Vagina (tissue), 2 donors: ENCODE measurements at regions not wholly inside any gene's neighbourhood (a gene's known extent, or its start where the extent isn't known, plus 50 kb on each side); places are given as distances from the start of the nearest gene placed in this dataset.

Experiments used
- DNase-seq, 2 donors: peaks; one replicate each; pipeline ENCODE4 v3.0.0-alpha.2; 2017; ENCODE audit errors: extremely low spot score in 2 of 2
- H3K27ac ChIP-seq: fragments of 200-600 bp; sonication (generic); one replicate; pipeline ENCODE4 v1.5.1; 2019
- H3K27me3 ChIP-seq: fragments of 200-600 bp; sonication (generic); one replicate; pipeline ENCODE4 v1.5.1; 2019
- H3K36me3 ChIP-seq, 2 donors: fragments of 200-600 bp; sonication (generic); one replicate each; pipeline ENCODE4 v1.5.1; 2017 to 2019
- H3K4me1 ChIP-seq: fragments of 200-600 bp; sonication (generic); one replicate; pipeline ENCODE4 v1.5.1; 2019
- H3K4me3 ChIP-seq, 2 donors: fragments of 200-600 bp; sonication (generic); 1 replicate in 1 of 2; 2 replicates in 1 of 2; pipeline ENCODE4 v1.5.1; 2016 to 2019
- H3K9me3 ChIP-seq: fragments of 200-600 bp; sonication (generic); one replicate; pipeline ENCODE4 v1.5.1; 2019
- POLR2A ChIP-seq, 2 donors: fragments of 450-650 bp; IDR thresholded peaks; one replicate each; pipeline ENCODE4 v1.6.1; 2017; ENCODE audit warnings: antibody characterized with exemption in 2 of 2, mild to moderate bottlenecking in 2 of 2, moderate library complexity in 2 of 2
- POLR2AphosphoS5 ChIP-seq, 2 donors: sonication (generic); formaldehyde crosslinking; IDR thresholded peaks; one replicate each; pipeline ENCODE4 v1.9.0; 2017; ENCODE audit warnings: antibody characterized with exemption in 2 of 2, mild to moderate bottlenecking in 2 of 2, low read depth in 1 of 2; ENCODE audit not compliant: insufficient read depth in 1 of 2
- intact Hi-C: fragments of 100-400 bp; cut with DNase I; formaldehyde crosslinking; loops from one replicate; pipeline ENCODE4 v1.15.1; 2023
- TF ChIP-seq, protein P1 (sequence below), 3 experiments: fragments of 450-650 bp in 2 of 3; fragments of 200-600 bp in 1 of 3; sonication (generic) in 1 of 3; IDR thresholded peaks; one replicate each; pipeline ENCODE4 v1.5.1; 2017 to 2019; ENCODE audit warnings: antibody characterized with exemption in 3 of 3, mild to moderate bottlenecking in 2 of 3, moderate library complexity in 2 of 3

DNA sequence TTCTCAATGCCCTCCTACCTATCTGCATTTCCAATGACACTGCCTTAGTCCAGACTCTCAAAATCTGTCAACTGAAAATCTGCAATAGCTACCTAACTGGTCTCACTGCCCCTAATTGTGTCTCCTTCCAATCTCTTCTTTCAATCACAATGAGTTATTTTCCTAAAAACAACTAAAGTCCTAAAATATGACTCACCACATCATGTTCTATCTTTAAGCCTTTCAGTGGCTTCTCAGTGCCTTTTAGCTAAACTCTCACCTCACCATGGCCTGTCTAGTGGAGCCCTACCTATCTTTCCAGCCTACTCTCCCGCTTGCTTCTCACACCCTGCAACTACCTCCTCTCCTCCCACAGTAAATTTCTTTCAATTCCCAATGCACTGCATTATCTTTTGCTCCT lies 220.9 kb upstream of the PKDCC start:
- TF ChIP-seq POLR2AphosphoS5 (IDR thresholded peaks at IDR 0.05; ENCODE audit: insufficient read depth in 1 of 2, low read depth in 1 of 2), result no peak
- TF ChIP-seq POLR2A (IDR thresholded peaks at IDR 0.05), result no peak
- TF ChIP-seq, protein P1, sequence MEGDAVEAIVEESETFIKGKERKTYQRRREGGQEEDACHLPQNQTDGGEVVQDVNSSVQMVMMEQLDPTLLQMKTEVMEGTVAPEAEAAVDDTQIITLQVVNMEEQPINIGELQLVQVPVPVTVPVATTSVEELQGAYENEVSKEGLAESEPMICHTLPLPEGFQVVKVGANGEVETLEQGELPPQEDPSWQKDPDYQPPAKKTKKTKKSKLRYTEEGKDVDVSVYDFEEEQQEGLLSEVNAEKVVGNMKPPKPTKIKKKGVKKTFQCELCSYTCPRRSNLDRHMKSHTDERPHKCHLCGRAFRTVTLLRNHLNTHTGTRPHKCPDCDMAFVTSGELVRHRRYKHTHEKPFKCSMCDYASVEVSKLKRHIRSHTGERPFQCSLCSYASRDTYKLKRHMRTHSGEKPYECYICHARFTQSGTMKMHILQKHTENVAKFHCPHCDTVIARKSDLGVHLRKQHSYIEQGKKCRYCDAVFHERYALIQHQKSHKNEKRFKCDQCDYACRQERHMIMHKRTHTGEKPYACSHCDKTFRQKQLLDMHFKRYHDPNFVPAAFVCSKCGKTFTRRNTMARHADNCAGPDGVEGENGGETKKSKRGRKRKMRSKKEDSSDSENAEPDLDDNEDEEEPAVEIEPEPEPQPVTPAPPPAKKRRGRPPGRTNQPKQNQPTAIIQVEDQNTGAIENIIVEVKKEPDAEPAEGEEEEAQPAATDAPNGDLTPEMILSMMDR (IDR thresholded peaks at IDR 0.05), result no peak
- no peaks in the 10 kb centered on the region for H3K27me3 ChIP-seq
- H3K4me3 ChIP-seq, result no peak overlapping the region
- H3K4me1 ChIP-seq, result no peaks in the 10 kb centered on the region
- H3K36me3 ChIP-seq, result no peaks in the 10 kb centered on the region
- intact Hi-C loops, result no loop called here
- H3K27ac ChIP-seq, result no peak overlapping the region
- no peak for DNase-seq
- H3K9me3 ChIP-seq, result no peaks in the 10 kb centered on the region

DNA sequence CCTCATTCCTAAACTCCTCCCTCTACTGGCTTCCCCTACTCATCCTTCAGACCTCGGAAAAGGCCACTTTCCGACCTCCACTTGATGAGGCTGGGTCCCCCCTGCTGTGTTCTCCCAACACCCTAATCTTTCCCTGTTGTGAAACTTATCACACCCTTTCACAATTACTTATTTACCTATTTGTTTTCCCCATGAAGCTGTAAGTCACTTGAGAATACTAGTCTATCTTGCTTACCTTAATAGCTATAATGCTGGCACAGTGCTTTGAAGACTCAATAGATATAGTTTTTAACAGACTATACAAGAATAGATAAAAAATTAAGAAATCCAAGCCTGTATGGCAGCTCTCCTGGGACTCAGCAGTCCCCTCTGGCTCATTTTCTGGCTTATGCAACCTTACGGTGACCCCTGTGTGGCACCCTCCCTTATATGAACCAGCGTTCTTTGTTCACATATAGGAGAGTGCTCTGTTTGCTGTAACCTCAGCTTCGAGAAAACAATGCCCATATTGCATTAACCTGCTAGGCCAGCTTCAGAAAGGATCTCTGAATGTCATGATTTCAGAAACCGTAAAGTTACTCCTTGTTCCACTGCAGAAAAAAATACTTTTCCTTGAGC lies 220.4 kb upstream of the PKDCC start:
- DNase-seq, result no peak
- intact Hi-C loops, result no loop called here
- H3K9me3 ChIP-seq, result no peaks in the 10 kb centered on the region
- no peaks in the 10 kb centered on the region for H3K36me3 ChIP-seq
- no peak for TF ChIP-seq POLR2AphosphoS5 (IDR thresholded peaks at IDR 0.05; ENCODE audit: insufficient read depth in 1 of 2, low read depth in 1 of 2)
- no peak for TF ChIP-seq POLR2A (IDR thresholded peaks at IDR 0.05)
- TF ChIP-seq, protein P1 (IDR thresholded peaks at IDR 0.05), result no peak
- no peak overlapping the region for H3K4me3 ChIP-seq
- no peak overlapping the region for H3K27ac ChIP-seq
- no peaks in the 10 kb centered on the region for H3K27me3 ChIP-seq
- no peaks in the 10 kb centered on the region for H3K4me1 ChIP-seq

DNA sequence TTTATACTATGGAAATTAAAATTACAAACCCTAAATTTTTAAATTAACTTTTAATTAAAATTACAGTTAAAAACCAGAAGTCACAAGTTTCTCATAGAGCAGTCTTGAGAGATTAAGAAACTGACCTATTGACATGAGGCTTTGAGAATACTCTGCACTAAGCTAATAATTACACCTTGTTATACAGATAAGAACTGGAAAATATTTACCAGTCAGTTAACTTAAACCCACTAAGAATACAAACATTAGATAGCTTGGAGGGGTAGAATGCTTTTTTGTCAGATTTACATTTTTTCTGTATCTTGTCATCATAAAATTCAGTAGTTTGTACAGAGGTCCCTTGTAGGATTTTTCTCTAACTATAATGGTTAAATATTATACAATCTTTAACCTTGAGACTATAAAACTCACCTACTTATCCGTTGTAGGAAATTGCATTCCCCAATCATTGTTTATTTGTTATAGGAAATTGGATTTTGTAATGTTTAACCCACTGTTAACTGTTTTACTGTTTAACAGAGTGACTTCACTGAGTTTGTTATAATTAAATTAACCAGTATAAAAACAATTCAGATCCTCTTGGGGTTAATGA lies 219.7 kb upstream of the PKDCC start:
- no peak for DNase-seq
- Histone ChIP-seq H3K9me3 (no peaks in the 10 kb centered on the region), H3K4me3 (no peak overlapping the region), H3K27me3 (no peaks in the 10 kb centered on the region), H3K27ac (no peak overlapping the region), H3K4me1 (no peaks in the 10 kb centered on the region), H3K36me3 (no peaks in the 10 kb centered on the region)
- intact Hi-C loops, result no loop called here
- TF ChIP-seq POLR2A (IDR thresholded peaks at IDR 0.05) (no peak), POLR2AphosphoS5 (IDR thresholded peaks at IDR 0.05; ENCODE audit: insufficient read depth in 1 of 2, low read depth in 1 of 2) (no peak)
- TF ChIP-seq, protein P1 (IDR thresholded peaks at IDR 0.05), result no peak

DNA sequence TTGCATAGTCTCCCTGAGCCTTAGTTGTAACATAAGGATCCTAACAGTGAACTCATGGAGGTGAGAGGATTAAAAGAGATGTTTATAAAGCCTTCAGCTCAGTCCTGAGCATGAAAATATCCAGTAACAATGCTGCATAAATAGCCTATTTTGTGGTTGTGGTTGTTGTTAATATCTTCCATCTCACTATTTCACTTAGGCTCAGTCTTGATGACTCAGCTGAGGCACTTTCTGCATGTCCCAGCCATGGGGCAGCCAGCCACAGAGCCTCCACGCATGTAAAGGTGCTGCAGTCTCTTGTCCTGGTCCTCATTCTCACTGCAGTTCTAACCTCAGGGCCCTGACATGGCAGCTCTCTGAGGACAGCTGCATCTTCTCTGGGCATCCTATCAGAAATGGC lies 218.8 kb upstream of the PKDCC start:
- TF ChIP-seq POLR2AphosphoS5 (IDR thresholded peaks at IDR 0.05; ENCODE audit: insufficient read depth in 1 of 2, low read depth in 1 of 2), result no peak
- TF ChIP-seq, protein P1 (IDR thresholded peaks at IDR 0.05), result no peak
- TF ChIP-seq POLR2A (IDR thresholded peaks at IDR 0.05), result no peak
- no peak overlapping the region for H3K27ac ChIP-seq
- DNase-seq, result no peak
- H3K4me3 ChIP-seq, result no peak overlapping the region
- H3K4me1 ChIP-seq, result no peaks in the 10 kb centered on the region
- H3K9me3 ChIP-seq, result no peaks in the 10 kb centered on the region
- H3K27me3 ChIP-seq, result no peaks in the 10 kb centered on the region
- intact Hi-C loops, result no loop called here
- H3K36me3 ChIP-seq, result no peaks in the 10 kb centered on the region

DNA sequence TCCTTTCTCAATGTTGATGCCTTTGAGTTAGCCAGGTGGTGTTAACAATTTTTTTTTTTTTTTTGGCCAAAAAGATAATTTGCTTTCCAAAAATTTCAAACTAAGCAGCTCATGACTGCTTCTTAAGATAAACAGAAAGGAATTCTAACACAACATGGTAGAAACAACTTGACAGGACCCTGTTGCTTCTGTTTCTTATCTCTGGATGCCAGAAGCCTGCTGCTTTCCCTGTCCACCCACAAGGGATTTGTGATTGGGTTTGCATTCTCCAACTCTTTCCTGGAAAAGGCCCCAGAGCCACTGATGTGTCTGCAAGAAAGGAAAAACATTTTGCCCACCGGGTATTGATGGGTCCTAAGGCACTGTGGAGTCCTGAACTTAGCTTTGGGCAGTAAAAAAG lies 217.2 kb upstream of the PKDCC start:
- intact Hi-C loops, result no loop called here
- no peak for TF ChIP-seq POLR2AphosphoS5 (IDR thresholded peaks at IDR 0.05; ENCODE audit: insufficient read depth in 1 of 2, low read depth in 1 of 2)
- no peak for TF ChIP-seq POLR2A (IDR thresholded peaks at IDR 0.05)
- TF ChIP-seq, protein P1 (IDR thresholded peaks at IDR 0.05), result no peak
- H3K27me3 ChIP-seq, result no peaks in the 10 kb centered on the region
- no peak for DNase-seq
- H3K4me3 ChIP-seq, result no peak overlapping the region
- H3K4me1 ChIP-seq, result no peaks in the 10 kb centered on the region
- H3K36me3 ChIP-seq, result no peaks in the 10 kb centered on the region
- H3K27ac ChIP-seq, result no peak overlapping the region
- no peaks in the 10 kb centered on the region for H3K9me3 ChIP-seq
